Stomach (tissue), 4 donors: ENCODE measurements at regions not wholly inside any gene's neighbourhood (a gene's known extent, or its start where the extent isn't known, plus 50 kb on each side); places are given as distances from the start of the nearest gene placed in this dataset.

ENCODE experiments used
- CTCF ChIP-seq, 7 experiments: fragments of 450-650 bp in 4 of 7; fragments of 200-600 bp in 3 of 7; sonication (generic) in 3 of 7; IDR thresholded peaks; one replicate each; pipeline ENCODE4 v1.5.1; 2016 to 2019; ENCODE audit warnings: antibody characterized with exemption in 7 of 7, control low read depth in 2 of 7, mild to moderate bottlenecking in 1 of 7
- POLR2A ChIP-seq, 4 donors: fragments of 450-650 bp; IDR thresholded peaks; one replicate each; pipeline ENCODE4 v1.6.1; 2016; ENCODE audit warnings: antibody characterized with exemption in 4 of 4, control low read depth in 2 of 4, mild to moderate bottlenecking in 1 of 4, moderate library complexity in 1 of 4

DNA sequence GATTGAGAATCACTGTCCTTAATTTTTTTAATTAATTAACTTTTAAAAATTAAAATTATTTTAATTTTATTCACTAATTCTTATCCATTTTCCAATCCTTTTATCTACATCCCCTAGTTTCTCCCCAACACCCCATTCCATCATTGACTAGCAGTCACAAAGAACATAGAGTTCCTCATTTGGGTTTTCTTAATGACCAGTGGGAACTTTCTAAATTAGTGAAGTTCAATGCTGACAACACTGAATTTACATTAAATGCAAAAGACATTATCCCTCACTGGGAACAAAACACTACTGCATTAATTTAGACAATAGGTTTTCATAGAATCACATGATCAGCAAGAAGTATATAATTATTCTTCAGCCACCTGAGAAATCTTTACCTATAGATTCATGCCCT lies 80.6 kb upstream of the GLS start:
- TF ChIP-seq CTCF (IDR thresholded peaks at IDR 0.05) (no peak), POLR2A (IDR thresholded peaks at IDR 0.05) (no peak)
